Motor neuron (in vitro differentiated cells): ENCODE measurements at regions not wholly inside any gene's neighbourhood (a gene's known extent, or its start where the extent isn't known, plus 50 kb on each side); places are given as distances from the start of the nearest gene placed in this dataset.

Experiments
- ATAC-seq, 8 experiments: fragments of 200-7000 bp; cut with Tn5 transposase; replicated peaks in 6 of 8; 2 replicates each; pipeline ENCODE4 v1.8.0; 2021; ENCODE audit warnings: mild to moderate bottlenecking in 8 of 8, moderate library complexity in 8 of 8
- H3K27ac ChIP-seq, 2 donors: fragments of 250-450 bp; sonication (Bioruptor Pico); 2 replicates each; pipeline ENCODE4 v1.9.0; 2021; ENCODE audit warnings: antibody characterized with exemption in 2 of 2, mild to moderate bottlenecking in 2 of 2, moderate library complexity in 1 of 2
- H3K4me1 ChIP-seq, 2 donors: fragments of 250-450 bp; sonication (Bioruptor Pico); replicated peaks in 1 of 2; 2 replicates each; pipeline ENCODE4 v1.6.1; 2021; ENCODE audit warnings: antibody characterized with exemption in 2 of 2, mild to moderate bottlenecking in 2 of 2, moderate library complexity in 1 of 2
- H3K4me3 ChIP-seq, 5 donors: fragments of 250-450 bp; sonication (Bioruptor Pico); 2 replicates each; pipeline ENCODE4 v1.9.0; 2021; ENCODE audit warnings: antibody characterized with exemption in 5 of 5, mild to moderate bottlenecking in 5 of 5, moderate library complexity in 4 of 5
- WGBS, 10 experiments: fragments of 450-650 bp; shearing (Covaris generic); methylation state at CpG; one replicate each; pipeline ENCODE4 v1.0.0; 2022; 5-methylcytosine and 5-hydroxymethylcytosine counted together
- in situ Hi-C, 9 experiments: fragments of 400-800 bp; cut with MboI; loops; one replicate each; pipeline ENCODE4 v1.15.0; 2021; ENCODE audit warnings: low sequenced_read_pairs in 9 of 9, low pct_unique_long_range_greater_than_20kb in 2 of 9; ENCODE audit not compliant: unreplicated experiment in 9 of 9

DNA sequence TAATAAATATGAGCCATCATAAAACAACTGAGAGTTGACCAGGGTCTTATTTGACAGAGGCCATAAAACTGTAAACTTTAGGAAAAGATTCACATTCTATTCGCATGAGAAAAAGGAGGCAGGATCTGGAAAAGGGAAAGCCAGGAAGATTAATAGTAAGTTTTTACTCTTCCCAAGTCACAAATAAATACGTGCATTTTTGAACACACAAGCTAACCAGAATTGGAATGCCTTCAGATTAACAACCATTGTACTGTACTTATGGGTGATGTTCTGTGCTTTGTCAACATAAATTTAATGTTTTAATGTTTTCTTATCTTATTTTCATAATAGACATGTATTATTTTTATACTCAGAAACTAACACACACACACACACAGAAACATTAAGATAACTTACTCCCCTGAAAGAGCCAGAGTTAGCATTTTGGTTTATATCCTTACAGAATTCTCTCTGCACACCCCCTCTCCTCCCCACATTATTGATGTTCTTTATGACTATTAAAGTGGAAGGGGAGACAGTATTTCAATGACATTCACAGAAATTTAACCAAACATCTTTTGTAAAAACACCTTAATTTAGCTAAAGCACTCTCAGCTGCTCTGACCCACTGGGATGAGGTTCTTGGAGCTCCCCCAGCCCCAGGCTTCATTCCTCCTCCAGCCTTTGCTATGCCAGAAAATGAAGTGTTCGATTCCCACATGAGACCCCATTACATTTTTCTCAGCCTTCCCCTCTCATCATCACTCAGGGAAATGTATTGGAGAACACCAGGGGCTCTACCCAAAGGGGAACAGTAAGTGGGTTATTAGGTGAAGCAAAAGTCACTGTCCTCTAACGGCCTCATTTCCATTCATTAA is 155.5 kb downstream of the ESM1 start:
- Histone ChIP-seq H3K27ac (peak overlapping the region in 1 of 2 donors; percentile 28), H3K4me1 (peaks cover 29 to 30% of the 10 kb centered on the region in 2 donors), H3K4me3 (no peak overlapping the region)
- 0 to 100% (median 76%) methylated on average over 1 to 4 of the region's 4 CpGs for WGBS, 10 experiments
- in situ Hi-C loops = loop anchor here in 2 of 9 experiments (25.0 kb wide), 1 partner anchor 293 kb away; no protein-coding TSS in a partner anchor
- no peak for ATAC-seq

DNA sequence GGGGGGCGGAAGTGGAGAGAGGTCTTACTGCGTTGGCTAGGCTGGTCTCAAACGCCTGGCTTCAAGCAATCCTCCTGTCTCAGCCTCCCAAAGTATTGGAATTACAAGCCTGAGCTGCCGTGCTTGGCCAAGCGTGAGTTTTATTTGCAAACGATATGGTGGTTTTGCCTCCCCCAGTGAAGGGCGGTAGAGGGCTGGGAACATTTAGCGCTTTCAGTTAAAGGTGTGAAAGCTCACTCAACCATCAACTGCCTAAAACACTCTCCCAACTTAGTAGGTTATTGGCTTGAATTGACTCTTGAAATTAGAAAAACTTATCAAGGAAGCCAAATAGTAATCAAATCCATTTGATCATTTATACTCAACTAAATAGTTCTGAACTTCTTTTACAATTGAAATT is 156.3 kb downstream of the ESM1 start:
- H3K4me3 ChIP-seq = no peak overlapping the region
- 42 to 100% (median 83%) methylated on average over 1 to 5 of the region's 8 CpGs; no CpG with 5 or more reads in 4 of the 10 experiments for WGBS, 10 experiments
- in situ Hi-C loops = loop anchor here in 2 of 9 experiments (25.0 kb wide), 1 partner anchor 292 kb away; no protein-coding TSS in a partner anchor
- no peak for ATAC-seq
- H3K4me1 ChIP-seq = peaks cover 29 to 30% of the 10 kb centered on the region in 2 donors
- H3K27ac ChIP-seq = no peak overlapping the region

- Histone ChIP-seq H3K4me3 (no peak overlapping the region), H3K4me1 (peaks cover 23 to 29% of the 10 kb centered on the region in 2 donors), H3K27ac (no peak overlapping the region)
- in situ Hi-C loops = loop anchor here in 2 of 9 experiments (25.0 kb wide), 1 partner anchor 291 kb away; no protein-coding TSS in a partner anchor
- peak in 3 of 8 experiments; percentile 36 to 58 (median 39) for ATAC-seq
Observed at GRCh38 chr5:54828151-54828550, 157.2 kb downstream of the ESM1 start.

GRCh38 chr5:54825005-54825404 is 160.4 kb downstream of the ESM1 start:
- in situ Hi-C loops = loop anchor here in 2 of 9 experiments (25.0 kb wide), 1 partner anchor 288 kb away; no protein-coding TSS in a partner anchor
- Histone ChIP-seq H3K4me3 (no peak overlapping the region), H3K4me1 (peaks cover 3 to 10% of the 10 kb centered on the region in 2 donors), H3K27ac (no peak overlapping the region)
- peak in 2 of 8 experiments; percentile 32 to 45 for ATAC-seq

- H3K4me1 ChIP-seq = peaks cover 0 to 5% of the 10 kb centered on the region in 2 donors
- no peak overlapping the region for H3K27ac ChIP-seq
- in situ Hi-C loops = no loop called here
- H3K4me3 ChIP-seq = no peak overlapping the region
- no peak for ATAC-seq
Observed at GRCh38 chr5:54823006-54823405, 162.4 kb downstream of the ESM1 start.

GRCh38 chr5:54822324-54822687 is 163.1 kb downstream of the ESM1 start:
- WGBS, 10 experiments = 57 to 100% (median 83%) methylated on average over 1 to 2 of the region's 2 CpGs; no CpG with 5 or more reads in 1 of the 10 experiments
- H3K27ac ChIP-seq = no peak overlapping the region
- peak in 3 of 8 experiments; percentile 68 to 76 (median 75) for ATAC-seq
- H3K4me1 ChIP-seq = no peaks in the 10 kb centered on the region
- in situ Hi-C loops = no loop called here
- no peak overlapping the region for H3K4me3 ChIP-seq

DNA sequence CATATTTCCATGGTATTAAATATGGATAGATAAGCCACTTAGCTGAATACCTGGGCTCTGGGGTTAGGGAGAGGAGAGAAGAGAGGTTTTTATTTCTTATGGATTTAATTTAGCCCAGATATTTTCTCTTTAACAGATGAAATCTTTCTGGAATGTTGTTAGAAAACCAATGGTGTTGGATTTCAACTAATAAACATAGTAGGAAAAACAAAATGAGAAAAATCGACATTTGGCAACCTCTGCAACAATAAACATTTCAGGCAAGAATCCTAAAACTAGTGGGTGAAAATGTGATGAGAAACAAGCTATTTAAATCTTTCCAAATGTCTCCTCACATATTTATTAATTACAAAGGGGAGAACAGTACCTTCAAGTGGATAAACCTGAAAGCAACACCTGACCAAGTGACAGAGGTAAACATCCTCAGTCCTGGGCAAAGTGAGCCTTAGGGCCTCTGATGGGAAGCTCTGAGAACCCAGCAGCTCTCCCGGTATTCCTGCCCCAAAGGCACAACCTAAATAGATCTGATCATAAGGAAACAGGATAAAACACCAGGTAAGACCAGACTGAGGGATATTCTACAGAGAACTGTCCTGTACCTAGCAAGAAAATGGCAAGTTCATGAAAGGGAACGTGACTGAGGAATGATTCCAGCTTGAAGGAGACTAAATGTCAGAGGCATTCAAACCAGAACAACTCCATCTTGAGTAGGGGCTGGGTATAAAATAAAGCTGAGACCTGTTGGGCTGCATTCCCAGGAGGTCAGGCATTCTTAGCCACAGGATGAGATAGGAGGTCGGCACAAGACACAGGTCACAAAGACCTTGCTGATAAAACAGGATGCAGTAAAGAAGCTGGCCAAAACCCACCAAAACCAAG is 163.7 kb downstream of the ESM1 start:
- Histone ChIP-seq H3K4me3 (no peak overlapping the region), H3K4me1 (no peaks in the 10 kb centered on the region), H3K27ac (no peak overlapping the region)
- 22 to 100% (median 74%) methylated on average over 1 to 4 of the region's 4 CpGs; no CpG with 5 or more reads in 1 of the 10 experiments for WGBS, 10 experiments
- in situ Hi-C loops = no loop called here
- no peak for ATAC-seq

DNA sequence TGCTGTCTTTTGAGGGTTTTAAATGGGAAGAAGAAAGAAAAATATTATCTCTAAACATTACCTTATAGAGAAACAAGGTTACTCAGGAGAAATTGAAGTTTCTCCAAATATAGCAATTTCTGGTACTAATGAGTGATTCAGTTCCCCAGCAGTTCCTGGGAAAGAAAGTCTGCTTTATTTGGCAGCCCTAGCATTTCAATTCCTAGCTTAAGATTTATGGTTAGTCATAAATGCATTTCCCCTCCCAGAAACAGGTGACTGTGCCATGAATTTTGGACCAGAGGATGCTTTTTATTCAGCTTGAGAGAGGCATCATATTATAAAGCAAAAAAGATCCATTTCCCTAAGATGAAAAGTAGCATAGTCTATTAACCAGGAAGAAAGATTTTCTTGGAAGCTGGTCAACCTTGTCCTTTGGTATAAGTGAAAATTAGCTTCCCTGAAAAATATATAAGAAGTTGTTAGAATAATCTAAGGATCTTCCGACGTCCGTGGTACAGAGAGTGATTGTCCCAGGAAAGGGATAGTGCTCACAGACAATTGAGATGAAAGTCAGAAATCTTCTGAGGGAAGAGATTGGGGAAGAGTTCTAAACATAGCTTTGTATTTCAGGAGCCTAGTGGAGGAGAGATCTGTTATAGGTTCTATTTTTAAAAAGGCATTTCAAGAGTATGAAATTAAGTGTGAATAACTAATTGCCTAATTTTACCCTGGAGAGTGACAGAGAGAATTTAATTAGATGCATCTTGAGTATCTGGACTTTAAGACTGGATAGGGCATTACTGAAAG is 164.9 kb downstream of the ESM1 start:
- H3K27ac ChIP-seq = no peak overlapping the region
- no peaks in the 10 kb centered on the region for H3K4me1 ChIP-seq
- in situ Hi-C loops = no loop called here
- ATAC-seq = peak in 1 of 8 experiments; percentile 27
- H3K4me3 ChIP-seq = no peak overlapping the region
- WGBS, 10 experiments = 60 to 90% (median 72%) methylated on average over 2 to 3 of the region's 3 CpGs; no CpG with 5 or more reads in 1 of the 10 experiments

DNA sequence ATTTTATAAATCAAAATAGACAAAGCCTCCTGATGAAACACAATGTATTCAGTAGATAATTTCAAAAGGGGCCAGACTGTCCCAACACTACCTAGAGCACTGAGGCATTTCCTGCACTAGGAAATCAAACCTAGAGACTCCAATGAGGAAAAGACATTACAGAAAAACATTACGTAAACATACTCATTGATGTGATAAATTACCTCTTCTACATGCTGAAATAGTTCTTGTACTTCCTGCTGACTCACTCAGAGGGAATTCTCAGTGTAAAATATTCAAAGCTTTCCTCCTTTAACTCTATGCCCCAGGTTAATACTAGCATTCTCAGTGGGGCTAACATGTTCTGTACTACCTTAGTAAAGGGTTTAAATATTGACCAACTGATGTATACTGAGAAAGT is 178.0 kb downstream of the ESM1 start:
- Histone ChIP-seq H3K4me3 (no peak overlapping the region), H3K27ac (no peak overlapping the region), H3K4me1 (no peaks in the 10 kb centered on the region)
- ATAC-seq = peak in 6 of 8 experiments; percentile 41 to 99 (median 66)
- 0 to 83% (median 45%) methylated on average over 1 of the region's 1 CpG; no CpG with 5 or more reads in 4 of the 10 experiments for WGBS, 10 experiments
- in situ Hi-C loops = no loop called here

DNA sequence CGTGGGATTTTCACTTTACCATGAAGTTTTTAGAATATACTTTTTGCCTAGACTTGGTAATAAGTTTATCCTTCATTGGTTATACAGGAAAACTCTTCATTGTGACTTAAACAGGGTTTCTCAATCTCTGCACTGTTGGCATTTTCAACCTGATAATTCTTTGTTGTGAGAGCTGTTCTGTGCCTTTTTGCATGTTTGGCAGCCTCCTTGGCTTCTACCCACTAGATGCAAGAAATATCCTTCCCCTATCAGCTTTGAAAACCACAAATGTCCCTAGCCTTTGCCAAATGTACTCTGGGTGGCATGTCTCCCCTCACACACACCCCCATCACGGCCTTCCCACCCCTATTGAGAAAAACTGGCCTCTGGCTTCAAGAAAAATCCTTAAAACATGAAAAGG is 180.9 kb downstream of the ESM1 start:
- Histone ChIP-seq H3K4me1 (no peaks in the 10 kb centered on the region), H3K27ac (no peak overlapping the region), H3K4me3 (no peak overlapping the region)
- in situ Hi-C loops = no loop called here
- ATAC-seq = no peak
- 44 to 88% (median 67%) methylated on average over 1 to 2 of the region's 2 CpGs; no CpG with 5 or more reads in 3 of the 10 experiments for WGBS, 10 experiments

DNA sequence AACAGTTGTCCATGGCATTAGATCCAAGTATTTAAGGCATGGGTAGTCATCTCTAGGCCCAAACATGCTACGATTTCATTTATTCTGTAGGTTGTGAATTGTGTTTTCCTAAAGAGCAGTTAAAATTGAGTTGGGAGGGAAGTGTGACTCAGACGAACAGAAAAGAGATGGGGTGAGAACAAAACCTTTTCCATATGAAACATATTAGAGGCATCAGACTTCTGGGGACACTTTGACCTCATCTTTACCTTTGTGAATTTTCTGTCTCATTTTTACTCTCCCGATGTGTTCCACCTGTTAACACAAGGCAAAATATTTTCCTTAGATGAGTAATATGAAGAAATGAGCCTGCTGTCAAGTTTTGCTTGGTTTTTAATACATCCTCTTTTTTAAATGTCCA is 181.3 kb downstream of the ESM1 start:
- H3K27ac ChIP-seq = no peak overlapping the region
- no peak for ATAC-seq
- H3K4me3 ChIP-seq = no peak overlapping the region
- WGBS, 10 experiments = 25 to 86% (median 73%) methylated on average over 2 to 3 of the region's 3 CpGs; no CpG with 5 or more reads in 1 of the 10 experiments
- H3K4me1 ChIP-seq = no peaks in the 10 kb centered on the region
- in situ Hi-C loops = no loop called here

GRCh38 chr5:54803471-54804011 is 181.9 kb downstream of the ESM1 start:
- no peak for ATAC-seq
- Histone ChIP-seq H3K4me1 (no peaks in the 10 kb centered on the region), H3K27ac (no peak overlapping the region), H3K4me3 (no peak overlapping the region)
- in situ Hi-C loops = no loop called here
- 0 to 100% (median 64%) methylated on average over 1 to 2 of the region's 3 CpGs; no CpG with 5 or more reads in 2 of the 10 experiments for WGBS, 10 experiments
